ENCODE measurements at regions not wholly inside any gene's neighbourhood (a gene's known extent, or its start where the extent isn't known, plus 50 kb on each side); places are given as distances from the start of the nearest gene placed in this dataset.

- no peak overlapping the region for H3K4me3 ChIP-seq (replicated peaks in 1 of 2; ENCODE audit: low read depth in 2 of 2, low read length in 2 of 2)
- no peak for TF ChIP-seq CTCF (IDR thresholded peaks at IDR 0.05; ENCODE audit: low read depth, low read length)
- DNase-seq (ENCODE audit: low read depth in 2 of 2), result no peak
These were observed 256.9 kb upstream of the MTPN start for GRCh38 chr7:136234040-136234439.

- DNase-seq (ENCODE audit: low read depth in 2 of 2), result no peak
- no peak for TF ChIP-seq CTCF (IDR thresholded peaks at IDR 0.05; ENCODE audit: low read depth, low read length)
- no peak overlapping the region for H3K4me3 ChIP-seq (replicated peaks in 1 of 2; ENCODE audit: low read depth in 2 of 2, low read length in 2 of 2)
These were observed 253.1 kb upstream of the MTPN start for GRCh38 chr7:136230210-136230609.

- no peak overlapping the region for H3K4me3 ChIP-seq (replicated peaks in 1 of 2; ENCODE audit: low read depth in 2 of 2, low read length in 2 of 2)
- no peak for DNase-seq (ENCODE audit: low read depth in 2 of 2)
- no peak for TF ChIP-seq CTCF (IDR thresholded peaks at IDR 0.05; ENCODE audit: low read depth, low read length)
These were observed 252.6 kb upstream of the MTPN start for GRCh38 chr7:136229790-136230189.

- TF ChIP-seq CTCF (IDR thresholded peaks at IDR 0.05; ENCODE audit: low read depth, low read length), result no peak
- DNase-seq (ENCODE audit: low read depth in 2 of 2), result no peak
- no peak overlapping the region for H3K4me3 ChIP-seq (replicated peaks in 1 of 2; ENCODE audit: low read depth in 2 of 2, low read length in 2 of 2)
These were observed 251.0 kb upstream of the MTPN start for GRCh38 chr7:136228171-136228570.

- TF ChIP-seq CTCF (IDR thresholded peaks at IDR 0.05; ENCODE audit: low read depth, low read length), result no peak
These were observed 237.2 kb upstream of the MTPN start for GRCh38 chr7:136214356-136214755.

GRCh38 chr7:136213012-136213411 lies 235.9 kb upstream of the MTPN start:
- DNase-seq (ENCODE audit: low read depth in 2 of 2), result no peak
- TF ChIP-seq CTCF (IDR thresholded peaks at IDR 0.05; ENCODE audit: low read depth, low read length), result no peak
- no peak overlapping the region for H3K4me3 ChIP-seq (replicated peaks in 1 of 2; ENCODE audit: low read depth in 2 of 2, low read length in 2 of 2)

More at GRCh38 chr7:136214356-136214755, 237.2 kb upstream of the MTPN start:
- H3K4me3 ChIP-seq (replicated peaks in 1 of 2; ENCODE audit: low read depth in 2 of 2, low read length in 2 of 2), result no peak overlapping the region
- DNase-seq (ENCODE audit: low read depth in 2 of 2), result no peak

GRCh38 chr7:136210664-136211063 lies 233.5 kb upstream of the MTPN start:
- no peak overlapping the region for H3K4me3 ChIP-seq (replicated peaks in 1 of 2; ENCODE audit: low read depth in 2 of 2, low read length in 2 of 2)
- DNase-seq (ENCODE audit: low read depth in 2 of 2), result no peak
- TF ChIP-seq CTCF (IDR thresholded peaks at IDR 0.05; ENCODE audit: low read depth, low read length), result no peak
